HCT116 (cell line): ENCODE measurements at regions not wholly inside any gene's neighbourhood (a gene's known extent, or its start where the extent isn't known, plus 50 kb on each side); places are given as distances from the start of the nearest gene placed in this dataset.

Source experiments
- ATAC-seq: fragments of 200-7000 bp; cut with Tn5 transposase; 2 replicates; pipeline ENCODE4 v1.9.1; 2020; ENCODE audit warnings: mild to moderate bottlenecking, moderate library complexity
- BruUV-seq: library from RNA; stranded (reverse); fragments of 400-500 nt; replicated peaks from 2 replicates; lab custom pipeline; 2021; lab: Mats Ljungman, UMichigan
- CTCF ChIA-PET: fragments of 300-600 bp; sonication (Branson Sonifier 250); formaldehyde crosslinking; loops from one replicate; lab custom pipeline; 2021; ENCODE audit warnings: antibody characterized with exemption; lab: Charles Lee
- POLR2A ChIA-PET: fragments of 300-600, 350-600 bp; sonication (Branson Sonifier 250); formaldehyde crosslinking; loops from one replicate; lab custom pipeline; 2021; ENCODE audit warnings: antibody characterized with exemption; lab: Charles Lee
- RAD21 ChIA-PET, 2 experiments: fragments of 300-600 bp; sonication (Branson Sonifier 250); formaldehyde crosslinking; loops; one replicate each; lab custom pipeline; 2023; ENCODE audit warnings: low total read pairs in 2 of 2; ENCODE audit not compliant: uncharacterized antibody in 2 of 2, unreplicated experiment in 2 of 2, low non-redundant PET in 1 of 2; lab: Charles Lee
- DNase-seq: peaks from one replicate; pipeline ENCODE4 v3.0.0-alpha.2; 2010; ENCODE audit warnings: low read depth, low spot score
- H2AFZ ChIP-seq: fragments of 200-600 bp; shearing (Covaris generic), sonication (generic); 2 replicates; pipeline ENCODE4 v1.6.1; 2017; ENCODE audit warnings: low read depth, mixed run types, mixed read lengths, antibody characterized with exemption, low read length; ENCODE audit not compliant: poor library complexity, severe bottlenecking
- H3K27ac ChIP-seq: 2 replicates; pipeline ENCODE4 v1.5.1; 2012; ENCODE audit warnings: low read depth, low read length
- H3K27me3 ChIP-seq: fragments of 200-600 bp; sonication (generic); 2 replicates; pipeline ENCODE4 v1.6.1; 2016; ENCODE audit warnings: mixed run types, low read length, mixed read lengths; ENCODE audit not compliant: insufficient read depth
- H3K36me3 ChIP-seq, 2 experiments: fragments of 200-500 bp in 1 of 2; fragments of 200-600 bp in 1 of 2; sonication (Bioruptor generic) in 1 of 2; sonication (generic) in 1 of 2; 2 replicates each; pipeline versions ENCODE4 v1.5.1 to v1.6.1; 2014 to 2016; ENCODE audit warnings: low read length in 2 of 2, inconsistent platforms in 1 of 2, mixed read lengths in 1 of 2, mixed run types in 1 of 2; ENCODE audit not compliant: insufficient read depth in 2 of 2, control insufficient read depth in 1 of 2
- H3K4me1 ChIP-seq, 2 experiments: fragments of 200-600 bp in 1 of 2; sonication (generic) in 1 of 2; 2 replicates each; pipeline versions ENCODE4 v1.5.1 to v1.6.1; 2012 to 2017; ENCODE audit warnings: low read length in 2 of 2, inconsistent platforms in 1 of 2, mild to moderate bottlenecking in 1 of 2, mixed read lengths in 1 of 2, mixed run types in 1 of 2, moderate library complexity in 1 of 2; ENCODE audit not compliant: insufficient read depth in 2 of 2, control insufficient read depth in 1 of 2
- H3K4me2 ChIP-seq: fragments of 200-600 bp; sonication (generic); 2 replicates; pipeline ENCODE4 v1.6.1; 2017; ENCODE audit warnings: mixed run types, low read length, mixed read lengths
- H3K4me3 ChIP-seq, 2 experiments: fragments of 200-600 bp in 1 of 2; sonication (generic) in 1 of 2; replicated peaks in 1 of 2; 2 replicates each; pipeline ENCODE4 v1.5.1; 2011 to 2016; ENCODE audit warnings: low read length in 2 of 2, control low read depth in 1 of 2, low read depth in 1 of 2, mild to moderate bottlenecking in 1 of 2, mixed read lengths in 1 of 2, mixed run types in 1 of 2
- H3K79me2 ChIP-seq: fragments of 200-600 bp; sonication (generic); 2 replicates; pipeline ENCODE4 v1.6.1; 2017; ENCODE audit warnings: mild to moderate bottlenecking, mixed run types, low read length, moderate library complexity, mixed read lengths; ENCODE audit not compliant: insufficient read depth
- H3K9ac ChIP-seq: fragments of 200-600 bp; sonication (generic); 2 replicates; pipeline ENCODE4 v1.6.1; 2016; ENCODE audit warnings: low read length, mixed read lengths
- H3K9me2 ChIP-seq: fragments of 200-600 bp; sonication (generic), shearing (Covaris generic); 2 replicates; pipeline ENCODE4 v1.6.1; 2017; ENCODE audit warnings: mixed run types, mild to moderate bottlenecking, moderate library complexity; ENCODE audit not compliant: insufficient read depth
- H3K9me3 ChIP-seq, 2 experiments: fragments of 200-500 bp in 1 of 2; fragments of 200-600 bp in 1 of 2; sonication (Bioruptor generic) in 1 of 2; sonication (generic) in 1 of 2; 2 replicates each; pipeline ENCODE4 v1.6.1; 2014 to 2017; ENCODE audit warnings: low read length in 2 of 2, mixed read lengths in 2 of 2, inconsistent platforms in 1 of 2, low read depth in 1 of 2, mild to moderate bottlenecking in 1 of 2, mixed run types in 1 of 2, moderate library complexity in 1 of 2; ENCODE audit not compliant: control insufficient read depth in 1 of 2, insufficient read depth in 1 of 2
- H4K20me1 ChIP-seq: fragments of 200-600 bp; sonication (generic), shearing (Covaris generic); 2 replicates; pipeline ENCODE4 v1.6.1; 2017; ENCODE audit warnings: mixed run types, mild to moderate bottlenecking, moderate library complexity; ENCODE audit not compliant: insufficient read depth
- CBX3 ChIP-seq: IDR thresholded peaks from 2 replicates; pipeline ENCODE4 v1.6.1; 2012; ENCODE audit warnings: low read depth
- CTCF ChIP-seq, 3 experiments: fragments of 200-600 bp in 1 of 3; sonication (generic) in 1 of 3; IDR thresholded peaks in 2 of 3; conservative IDR thresholded peaks in 1 of 3; 2 replicates each; pipeline ENCODE4 v1.5.1; 2012 to 2017; ENCODE audit warnings: low read depth in 2 of 3, low read length in 2 of 3, antibody characterized with exemption in 1 of 3, borderline replicate concordance in 1 of 3, control low read depth in 1 of 3, mild to moderate bottlenecking in 1 of 3, mixed read lengths in 1 of 3, mixed run types in 1 of 3, moderate library complexity in 1 of 3; ENCODE audit not compliant: insufficient read depth in 1 of 3
- EGR1 ChIP-seq: IDR thresholded peaks from 2 replicates; pipeline ENCODE4 v1.6.1; 2012; ENCODE audit warnings: low read depth
- EZH2 ChIP-seq: fragments of 200-600 bp; sonication (generic); IDR thresholded peaks from 2 replicates; pipeline ENCODE4 v1.6.1; 2017; ENCODE audit warnings: antibody characterized with exemption, mixed run types
- FOSL1 ChIP-seq: IDR thresholded peaks from 2 replicates; pipeline ENCODE4 v1.6.1; 2012; ENCODE audit warnings: low read depth
- POLR2A ChIP-seq: IDR thresholded peaks from 2 replicates; pipeline ENCODE4 v1.7.0; 2011; ENCODE audit warnings: borderline replicate concordance; ENCODE audit not compliant: insufficient read depth, insufficient read length; ENCODE audit errors: extremely low read depth
- POLR2AphosphoS5 ChIP-seq: IDR thresholded peaks from 2 replicates; pipeline ENCODE4 v1.6.1; 2011; ENCODE audit warnings: mild to moderate bottlenecking, low read depth, low read length, moderate library complexity
- RAD21 ChIP-seq: IDR thresholded peaks from 2 replicates; pipeline ENCODE4 v1.6.1; 2012; ENCODE audit warnings: low read depth, mild to moderate bottlenecking
- SIN3A ChIP-seq: IDR thresholded peaks from 2 replicates; pipeline ENCODE4 v1.6.1; 2012; ENCODE audit warnings: low read depth
- YY1 ChIP-seq: IDR thresholded peaks from 2 replicates; pipeline ENCODE4 v1.6.1; 2011; ENCODE audit warnings: low read length, low read depth, moderate library complexity, mild to moderate bottlenecking; ENCODE audit not compliant: insufficient replicate concordance; ENCODE audit errors: extremely low read depth
- ZBTB33 ChIP-seq: IDR thresholded peaks from 2 replicates; pipeline ENCODE4 v1.6.1; 2011; ENCODE audit warnings: mild to moderate bottlenecking, low read length, moderate library complexity; ENCODE audit not compliant: insufficient replicate concordance; ENCODE audit errors: extremely low read depth
- intact Hi-C: fragments of 100-400 bp; cut with micrococcal nuclease; formaldehyde crosslinking; loops from 2 replicates; pipeline ENCODE4 v1.10.0; 2022

- H2AFZ ChIP-seq: no peak overlapping the region
- 0 out of 4 replicates have a peak, but pooled peaks cover 2 to 11% of the 10 kb centered on the region in 2 experiments for H3K9me3 ChIP-seq
- no peak for ATAC-seq
- no peak overlapping the region for H3K9ac ChIP-seq
- no peak for DNase-seq
- intact Hi-C loops: no loop called here
- BruUV-seq: no TSS peak
- no peaks in the 10 kb centered on the region for H4K20me1 ChIP-seq
- H3K79me2 ChIP-seq: no peaks in the 10 kb centered on the region
- no peaks in the 10 kb centered on the region for H3K27me3 ChIP-seq
- no peak overlapping the region for H3K4me2 ChIP-seq
- no peaks in the 10 kb centered on the region for H3K36me3 ChIP-seq
- no peak overlapping the region for H3K27ac ChIP-seq
- no peaks in the 10 kb centered on the region for H3K4me1 ChIP-seq
- ChIA-PET RAD21 (no interaction called here), CTCF (no interaction called here), POLR2A (no interaction called here)
- no peak overlapping the region for H3K4me3 ChIP-seq
- no peaks in the 10 kb centered on the region for H3K9me2 ChIP-seq
- TF ChIP-seq POLR2A (no peak), ZBTB33 (no peak), FOSL1 (no peak)
These were observed 130.9 kb upstream of the SEC14L1 start for GRCh38 chr17:77009877-77010276.

DNA sequence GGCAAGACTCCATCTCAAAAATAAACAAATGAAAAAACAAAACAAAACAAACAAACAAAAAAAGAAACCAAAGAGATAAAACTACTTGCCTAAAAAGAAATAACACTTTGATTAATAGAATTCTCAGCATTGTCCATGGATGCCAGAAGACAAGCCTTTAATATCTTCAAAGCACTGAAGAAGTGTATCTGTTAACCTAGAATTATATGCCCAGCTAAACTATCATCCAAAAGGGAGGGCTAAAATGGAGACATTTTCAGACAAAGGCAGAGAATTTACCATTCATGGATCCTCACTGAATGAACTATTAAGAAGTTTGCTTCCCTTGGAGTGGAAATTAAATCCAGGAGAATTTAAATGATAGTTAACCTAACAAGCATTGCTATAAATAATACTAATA is 130.1 kb upstream of the SEC14L1 start:
- Histone ChIP-seq H3K9ac (no peak overlapping the region), H3K4me2 (no peak overlapping the region), H3K4me3 (no peak overlapping the region), H3K9me3 (0 out of 4 replicates have a peak, but pooled peaks cover 2 to 11% of the 10 kb centered on the region in 2 experiments), H3K27me3 (no peaks in the 10 kb centered on the region), H3K79me2 (no peaks in the 10 kb centered on the region), H3K4me1 (no peaks in the 10 kb centered on the region), H3K9me2 (no peaks in the 10 kb centered on the region), H3K36me3 (no peaks in the 10 kb centered on the region), H4K20me1 (no peaks in the 10 kb centered on the region), H3K27ac (no peak overlapping the region), H2AFZ (no peak overlapping the region)
- no TSS peak for BruUV-seq
- DNase-seq: no peak
- RAD21 ChIA-PET: interaction anchor here in 1 of 2 experiments (0.5 kb wide), 1 partner anchor 283 kb away, joined by 3 read pairs; no protein-coding TSS in a partner anchor
- ATAC-seq: no peak
- POLR2A ChIA-PET: no interaction called here
- CTCF ChIA-PET: interaction anchor here (2.4 kb wide), 1 partner anchor 45 kb away, joined by 20 read pairs; no protein-coding TSS in a partner anchor
- intact Hi-C loops: loop anchor here (1.0 kb wide), 3 partner anchors 46 to 237 kb away; no protein-coding TSS in a partner anchor
- TF ChIP-seq EGR1 (no peak), CTCF (IDR thresholded peaks at IDR 0.05 in 2 of 3, conservative IDR thresholded peaks at IDR 0.05 in 1 of 3; ENCODE audit: borderline replicate concordance in 1 of 3, insufficient read depth in 1 of 3, low read depth in 2 of 3, low read length in 2 of 3) (no peak), ZBTB33 (no peak), SIN3A (no peak), POLR2AphosphoS5 (no peak), RAD21 (no peak), EZH2 (no peak), CBX3 (no peak), YY1 (no peak), POLR2A (no peak)
